LNCaP clone FGC (cell line): ENCODE measurements at regions not wholly inside any gene's neighbourhood (a gene's known extent, or its start where the extent isn't known, plus 50 kb on each side); places are given as distances from the start of the nearest gene placed in this dataset.

Experiments used
- DNase-seq: peaks from one replicate; pipeline ENCODE4 v3.0.0-alpha.2; 2011; ENCODE audit warnings: low read depth
- H3K4me3 ChIP-seq: 2 replicates; pipeline ENCODE4 v1.5.1; 2011; ENCODE audit warnings: mild to moderate bottlenecking, low read depth, low read length, control low read depth
- TF ChIP-seq, protein P1 (sequence below): IDR thresholded peaks from 2 replicates; pipeline ENCODE4 v1.5.1; 2012; ENCODE audit warnings: mild to moderate bottlenecking; ENCODE audit not compliant: control insufficient read depth, insufficient read depth; ENCODE audit errors: extremely low read depth

DNA sequence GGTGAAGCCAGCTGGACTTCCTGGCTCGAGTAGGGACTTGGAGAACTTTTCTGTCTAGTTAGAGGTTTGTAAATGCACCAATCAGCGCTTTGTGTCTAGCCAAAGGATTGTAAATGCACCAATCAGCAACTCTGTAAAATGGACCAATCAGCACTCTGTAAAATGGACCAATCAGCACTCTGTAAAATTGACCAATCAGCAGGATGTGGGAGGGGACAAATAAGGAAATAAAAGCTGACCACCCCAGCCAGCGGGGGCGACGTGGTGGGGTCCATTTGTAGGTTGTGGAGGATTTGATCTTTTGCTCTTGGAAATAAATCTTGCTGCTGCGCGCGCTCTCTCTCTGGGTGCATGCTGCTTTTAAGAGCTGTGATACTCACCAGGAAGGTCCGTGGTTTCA is 202.9 kb downstream of the MIAT start:
- TF ChIP-seq, protein P1, sequence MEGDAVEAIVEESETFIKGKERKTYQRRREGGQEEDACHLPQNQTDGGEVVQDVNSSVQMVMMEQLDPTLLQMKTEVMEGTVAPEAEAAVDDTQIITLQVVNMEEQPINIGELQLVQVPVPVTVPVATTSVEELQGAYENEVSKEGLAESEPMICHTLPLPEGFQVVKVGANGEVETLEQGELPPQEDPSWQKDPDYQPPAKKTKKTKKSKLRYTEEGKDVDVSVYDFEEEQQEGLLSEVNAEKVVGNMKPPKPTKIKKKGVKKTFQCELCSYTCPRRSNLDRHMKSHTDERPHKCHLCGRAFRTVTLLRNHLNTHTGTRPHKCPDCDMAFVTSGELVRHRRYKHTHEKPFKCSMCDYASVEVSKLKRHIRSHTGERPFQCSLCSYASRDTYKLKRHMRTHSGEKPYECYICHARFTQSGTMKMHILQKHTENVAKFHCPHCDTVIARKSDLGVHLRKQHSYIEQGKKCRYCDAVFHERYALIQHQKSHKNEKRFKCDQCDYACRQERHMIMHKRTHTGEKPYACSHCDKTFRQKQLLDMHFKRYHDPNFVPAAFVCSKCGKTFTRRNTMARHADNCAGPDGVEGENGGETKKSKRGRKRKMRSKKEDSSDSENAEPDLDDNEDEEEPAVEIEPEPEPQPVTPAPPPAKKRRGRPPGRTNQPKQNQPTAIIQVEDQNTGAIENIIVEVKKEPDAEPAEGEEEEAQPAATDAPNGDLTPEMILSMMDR = no peak
- no peak for DNase-seq
- H3K4me3 ChIP-seq = no peak overlapping the region

DNA sequence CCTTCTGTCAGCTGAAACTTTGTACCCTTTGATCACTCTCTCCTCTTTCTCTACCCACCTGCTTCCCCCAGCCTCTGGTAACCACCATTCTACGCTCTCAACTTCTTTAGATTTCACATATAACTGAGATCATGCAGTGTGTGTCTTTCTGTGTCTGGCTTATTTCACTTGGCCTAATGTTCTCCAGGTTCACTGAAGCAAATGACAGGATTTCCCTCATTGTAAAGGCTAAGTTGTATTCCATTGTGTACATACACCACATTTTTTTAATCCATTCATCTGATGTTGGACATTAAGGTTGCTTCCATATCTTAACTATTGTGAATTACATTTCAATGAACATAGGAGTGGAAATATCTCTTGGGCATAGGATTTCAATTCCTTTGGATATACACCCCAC is 207.6 kb downstream of the MIAT start:
- no peak overlapping the region for H3K4me3 ChIP-seq
- no peak for DNase-seq
- TF ChIP-seq, protein P1 = no peak

DNA sequence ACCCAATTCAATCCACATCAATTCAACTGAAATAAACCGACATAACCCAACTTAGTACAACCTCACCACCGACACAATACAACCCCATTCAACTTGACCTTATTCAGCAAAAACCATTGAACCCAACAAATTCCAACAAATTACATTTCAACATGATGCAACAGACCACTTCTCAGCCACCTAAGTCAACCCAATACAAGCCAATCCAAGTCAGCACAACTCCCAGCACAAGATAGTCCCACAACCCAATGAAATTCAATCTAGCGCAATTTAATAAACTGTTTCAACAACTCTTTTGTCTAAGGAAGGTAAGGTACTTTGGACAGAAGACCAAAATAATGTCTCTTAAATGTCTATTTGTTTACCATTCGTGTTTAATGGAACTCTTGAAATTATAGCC is 226.0 kb downstream of the MIAT start:
- TF ChIP-seq, protein P1 = no peak
- H3K4me3 ChIP-seq = no peak overlapping the region
- no peak for DNase-seq

DNA sequence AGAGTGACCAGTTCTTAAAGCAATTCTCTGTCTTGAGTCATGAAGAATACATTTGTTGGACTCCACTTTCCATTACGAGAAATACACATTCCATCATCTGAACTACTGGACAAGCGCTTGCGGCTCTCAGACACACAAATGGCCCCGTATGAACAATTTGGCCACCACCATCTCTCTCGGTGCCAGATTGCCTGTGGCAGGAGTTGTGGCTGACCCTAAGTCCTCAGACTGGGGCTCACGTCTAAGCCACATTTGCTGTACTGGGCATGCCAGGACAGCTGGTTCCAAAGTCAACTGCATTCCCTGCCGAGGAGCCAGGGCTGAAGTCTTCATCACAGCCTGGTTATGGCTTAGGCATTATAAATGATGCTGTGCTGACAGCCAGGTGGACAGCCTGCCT is 227.5 kb downstream of the MIAT start:
- TF ChIP-seq, protein P1 = no peak
- H3K4me3 ChIP-seq = no peak overlapping the region

DNA sequence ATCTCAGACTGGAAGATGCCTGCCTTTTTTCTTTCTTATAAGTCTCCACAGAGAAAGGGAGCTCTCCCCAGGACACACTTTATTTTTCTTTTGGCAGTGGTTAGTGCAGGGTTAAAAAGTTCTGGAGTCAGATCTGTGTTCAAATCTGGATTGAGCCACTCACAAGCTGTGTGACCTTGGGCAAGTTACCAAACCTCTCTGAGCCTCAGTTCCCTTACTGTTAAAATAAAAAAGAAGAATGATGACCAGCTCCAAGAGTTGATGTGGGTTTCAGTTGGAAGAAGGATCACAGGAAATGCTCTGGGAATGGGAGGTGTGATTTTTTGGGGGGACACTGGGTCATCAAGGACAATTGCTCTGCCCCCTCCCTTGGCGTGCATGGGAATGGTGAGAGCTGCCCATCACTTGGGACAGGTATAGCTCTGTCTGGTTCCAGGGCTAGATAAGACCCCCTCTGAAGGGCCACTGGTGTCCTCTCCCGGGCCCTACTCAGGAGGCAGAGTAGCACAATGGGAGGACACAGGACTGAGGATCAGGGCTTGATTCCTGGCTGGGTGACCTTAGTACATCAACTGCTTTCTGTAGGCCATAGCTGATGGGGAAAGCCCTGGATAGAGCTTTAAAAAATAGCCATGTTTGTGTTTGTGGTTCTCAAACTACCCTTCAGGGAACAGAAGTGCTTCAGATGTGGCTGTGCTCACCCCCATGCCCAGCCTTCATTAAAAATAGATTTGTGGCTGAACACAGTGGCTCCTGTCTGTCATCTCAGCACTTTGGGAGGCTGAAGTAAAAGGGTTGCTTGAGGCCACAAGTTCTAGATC is 228.3 kb downstream of the MIAT start:
- no peak for DNase-seq
- TF ChIP-seq, protein P1 = no peak
- no peak overlapping the region for H3K4me3 ChIP-seq

More for the DNA sequence above, 227.5 kb downstream of the MIAT start:
- no peak for DNase-seq

DNA sequence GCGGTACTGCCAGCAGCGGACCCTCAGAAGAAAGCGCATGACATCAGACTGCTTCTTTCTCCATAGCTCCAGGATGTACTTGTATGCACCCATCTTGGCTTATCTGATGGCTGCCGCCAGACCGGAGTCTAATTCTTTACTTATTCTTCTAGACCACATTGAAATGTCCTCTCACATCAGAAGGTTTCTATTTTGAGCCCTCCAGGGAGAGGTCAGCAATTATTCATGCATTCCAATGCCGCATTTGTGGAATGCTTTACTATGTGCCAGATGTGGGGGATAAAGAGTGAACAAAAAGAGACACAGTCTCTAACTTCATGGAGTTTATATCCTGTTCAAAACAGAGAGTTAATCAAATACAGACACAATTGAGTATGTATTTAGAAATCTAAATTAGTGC is 230.1 kb downstream of the MIAT start:
- no peak overlapping the region for H3K4me3 ChIP-seq

More for the DNA sequence above, 230.1 kb downstream of the MIAT start:
- TF ChIP-seq, protein P1 = no peak
- DNase-seq = no peak
